ENCODE measurements at regions not wholly inside any gene's neighbourhood (a gene's known extent, or its start where the extent isn't known, plus 50 kb on each side); places are given as distances from the start of the nearest gene placed in this dataset.

DNA sequence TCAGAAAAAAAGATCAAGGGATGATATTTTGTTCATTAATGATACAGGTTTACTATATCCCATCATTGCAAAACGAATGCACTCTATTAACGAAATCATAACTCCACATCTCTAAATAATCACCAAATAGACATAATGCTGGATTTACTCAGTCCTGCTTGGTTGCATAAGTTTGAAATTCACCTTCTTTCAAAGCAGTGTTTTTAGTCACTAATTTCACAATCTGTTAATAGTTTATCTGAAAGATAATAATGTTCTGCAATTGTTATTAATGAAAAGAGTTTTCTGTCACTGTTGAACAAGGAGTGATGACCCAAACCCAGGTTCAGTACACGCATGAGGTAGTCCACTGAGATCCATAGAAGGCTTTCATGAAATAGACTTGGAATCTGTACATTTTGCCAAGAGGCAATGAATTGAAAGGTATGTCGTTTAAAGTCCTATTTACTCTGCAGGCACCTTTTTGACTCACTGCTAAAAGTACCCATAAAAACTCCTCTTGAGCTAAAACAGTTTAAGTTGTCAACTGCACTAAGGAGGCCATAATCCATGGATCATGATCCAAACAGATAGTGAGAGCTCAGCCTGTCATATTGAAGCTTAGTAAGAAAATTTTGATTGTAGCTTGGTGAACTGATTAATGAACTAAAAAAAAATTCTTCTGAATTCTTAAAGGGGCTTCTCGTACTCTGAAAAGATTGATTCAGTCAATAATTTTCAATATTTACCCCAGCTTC lies 75.6 kb upstream of the MBNL1 start:
- TF ChIP-seq, protein P1, sequence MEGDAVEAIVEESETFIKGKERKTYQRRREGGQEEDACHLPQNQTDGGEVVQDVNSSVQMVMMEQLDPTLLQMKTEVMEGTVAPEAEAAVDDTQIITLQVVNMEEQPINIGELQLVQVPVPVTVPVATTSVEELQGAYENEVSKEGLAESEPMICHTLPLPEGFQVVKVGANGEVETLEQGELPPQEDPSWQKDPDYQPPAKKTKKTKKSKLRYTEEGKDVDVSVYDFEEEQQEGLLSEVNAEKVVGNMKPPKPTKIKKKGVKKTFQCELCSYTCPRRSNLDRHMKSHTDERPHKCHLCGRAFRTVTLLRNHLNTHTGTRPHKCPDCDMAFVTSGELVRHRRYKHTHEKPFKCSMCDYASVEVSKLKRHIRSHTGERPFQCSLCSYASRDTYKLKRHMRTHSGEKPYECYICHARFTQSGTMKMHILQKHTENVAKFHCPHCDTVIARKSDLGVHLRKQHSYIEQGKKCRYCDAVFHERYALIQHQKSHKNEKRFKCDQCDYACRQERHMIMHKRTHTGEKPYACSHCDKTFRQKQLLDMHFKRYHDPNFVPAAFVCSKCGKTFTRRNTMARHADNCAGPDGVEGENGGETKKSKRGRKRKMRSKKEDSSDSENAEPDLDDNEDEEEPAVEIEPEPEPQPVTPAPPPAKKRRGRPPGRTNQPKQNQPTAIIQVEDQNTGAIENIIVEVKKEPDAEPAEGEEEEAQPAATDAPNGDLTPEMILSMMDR (IDR thresholded peaks at IDR 0.05; ENCODE audit: low read depth, low read length, poor library complexity, severe bottlenecking): no peak
- no peak for TF ChIP-seq EZH2phosphoT487 (IDR thresholded peaks at IDR 0.05; ENCODE audit: borderline replicate concordance, low read length)
